PC-9 (cell line): ENCODE measurements at regions not wholly inside any gene's neighbourhood (a gene's known extent, or its start where the extent isn't known, plus 50 kb on each side); places are given as distances from the start of the nearest gene placed in this dataset.

Source experiments
- BruUV-seq: library from RNA; stranded (reverse); fragments of 400-500 nt; replicated peaks from 2 replicates; lab custom pipeline; 2021; lab: Mats Ljungman, UMichigan
- CTCF ChIA-PET: fragments of 300-600 bp; sonication (Branson Sonifier 250); formaldehyde crosslinking; loops from one replicate; lab custom pipeline; 2022; ENCODE audit warnings: antibody characterized with exemption; lab: Charles Lee
- POLR2A ChIA-PET: fragments of 300-600 bp; sonication (Branson Sonifier 250); formaldehyde crosslinking; loops from one replicate; lab custom pipeline; 2022; ENCODE audit warnings: antibody characterized with exemption; ENCODE audit not compliant: unreplicated experiment; lab: Charles Lee
- DNase-seq, 2 experiments: peaks; one replicate each; pipeline versions ENCODE4 v3.0.0 to v3.0.0-alpha.2; 2015 to 2022; ENCODE audit warnings: mixed read lengths in 1 of 2
- H2AFZ ChIP-seq: fragments of 200-600 bp; sonication (generic); 2 replicates; pipeline ENCODE4 v1.8.1; 2017; ENCODE audit warnings: antibody characterized with exemption
- H3F3A ChIP-seq: fragments of 200-600 bp; sonication (generic); 2 replicates; pipeline ENCODE4 v1.8.1; 2017; ENCODE audit warnings: antibody characterized with exemption, mild to moderate bottlenecking, low read depth; ENCODE audit not compliant: insufficient read depth
- H3K27ac ChIP-seq: fragments of 200-600 bp; sonication (generic); 2 replicates; pipeline ENCODE4 v1.6.1; 2016; ENCODE audit warnings: mixed run types
- H3K27me3 ChIP-seq: fragments of 200-600 bp; sonication (generic); 2 replicates; pipeline ENCODE4 v1.6.1; 2016; ENCODE audit warnings: low read depth, mixed run types; ENCODE audit not compliant: insufficient read depth
- H3K36me3 ChIP-seq: fragments of 200-600 bp; sonication (generic); 2 replicates; pipeline ENCODE4 v1.6.1; 2016; ENCODE audit warnings: low read depth, mixed run types
- H3K4me1 ChIP-seq: fragments of 200-600 bp; sonication (generic); replicated peaks from 2 replicates; pipeline ENCODE4 v1.6.1; 2016; ENCODE audit warnings: mixed run types; ENCODE audit not compliant: insufficient read depth
- H3K4me2 ChIP-seq: fragments of 200-600 bp; sonication (generic); 2 replicates; pipeline ENCODE4 v1.6.1; 2017; ENCODE audit warnings: mixed run types
- H3K4me3 ChIP-seq: fragments of 200-600 bp; sonication (generic); 2 replicates; pipeline ENCODE4 v1.6.1; 2016; ENCODE audit warnings: mixed run types
- H3K79me2 ChIP-seq: fragments of 200-600 bp; sonication (generic); 2 replicates; pipeline ENCODE4 v1.6.1; 2017; ENCODE audit warnings: low read depth, mixed run types
- H3K9me2 ChIP-seq: fragments of 200-600 bp; sonication (generic); 2 replicates; pipeline ENCODE4 v1.8.1; 2017; ENCODE audit warnings: mild to moderate bottlenecking; ENCODE audit not compliant: insufficient read depth
- H3K9me3 ChIP-seq: fragments of 200-600 bp; sonication (generic); 2 replicates; pipeline ENCODE4 v1.8.1; 2016; ENCODE audit warnings: low read depth; ENCODE audit not compliant: insufficient read depth
- H4K20me1 ChIP-seq: fragments of 200-600 bp; sonication (generic); 2 replicates; pipeline ENCODE4 v1.8.1; 2017; ENCODE audit not compliant: insufficient read depth
- CTCF ChIP-seq: fragments of 200-600 bp; sonication (generic); conservative IDR thresholded peaks from 2 replicates; pipeline ENCODE4 v1.6.1; 2017; ENCODE audit warnings: mixed run types, antibody characterized with exemption, mild to moderate bottlenecking, moderate library complexity
- EZH2 ChIP-seq: fragments of 200-600 bp; sonication (generic); IDR thresholded peaks from 2 replicates; pipeline ENCODE4 v1.8.0; 2017; ENCODE audit warnings: antibody characterized with exemption, low read depth
- intact Hi-C: fragments of 100-400 bp; cut with micrococcal nuclease; formaldehyde crosslinking; loops from one replicate; pipeline ENCODE4 v1.10.0; 2022; ENCODE audit not compliant: unreplicated experiment

GRCh38 chr4:33072298-33073089, 2352.3 kb downstream of the PCDH7 start:
- no peak for DNase-seq
- intact Hi-C loops: no loop called here
- CTCF ChIA-PET: no interaction called here
- no peak overlapping the region for H3K4me2 ChIP-seq
- H2AFZ ChIP-seq: no peak overlapping the region
- H3K9me3 ChIP-seq: no peaks in the 10 kb centered on the region
- no peaks in the 10 kb centered on the region for H3K9me2 ChIP-seq
- H3K27me3 ChIP-seq: no peaks in the 10 kb centered on the region
- H3F3A ChIP-seq: no peaks in the 10 kb centered on the region
- H4K20me1 ChIP-seq: no peaks in the 10 kb centered on the region
- H3K36me3 ChIP-seq: no peaks in the 10 kb centered on the region
- H3K4me1 ChIP-seq: no peaks in the 10 kb centered on the region
- H3K79me2 ChIP-seq: no peaks in the 10 kb centered on the region
- no TSS peak for BruUV-seq
- POLR2A ChIA-PET: no interaction called here
- TF ChIP-seq EZH2 (no peak), CTCF (no peak)
- H3K4me3 ChIP-seq: no peak overlapping the region
- H3K27ac ChIP-seq: no peak overlapping the region

GRCh38 chr4:33073811-33074210, 2353.6 kb downstream of the PCDH7 start:
- Histone ChIP-seq H2AFZ (no peak overlapping the region), H3K27ac (no peak overlapping the region), H3K9me3 (no peaks in the 10 kb centered on the region), H3K79me2 (no peaks in the 10 kb centered on the region), H3F3A (no peaks in the 10 kb centered on the region), H3K9me2 (no peaks in the 10 kb centered on the region), H4K20me1 (no peaks in the 10 kb centered on the region), H3K4me3 (no peak overlapping the region), H3K27me3 (no peaks in the 10 kb centered on the region), H3K4me1 (no peaks in the 10 kb centered on the region), H3K36me3 (no peaks in the 10 kb centered on the region), H3K4me2 (no peak overlapping the region)
- BruUV-seq: no TSS peak
- no peak for TF ChIP-seq EZH2
- no peak for TF ChIP-seq CTCF
- POLR2A ChIA-PET: no interaction called here
- CTCF ChIA-PET: no interaction called here
- no peak for DNase-seq
- intact Hi-C loops: no loop called here

DNA sequence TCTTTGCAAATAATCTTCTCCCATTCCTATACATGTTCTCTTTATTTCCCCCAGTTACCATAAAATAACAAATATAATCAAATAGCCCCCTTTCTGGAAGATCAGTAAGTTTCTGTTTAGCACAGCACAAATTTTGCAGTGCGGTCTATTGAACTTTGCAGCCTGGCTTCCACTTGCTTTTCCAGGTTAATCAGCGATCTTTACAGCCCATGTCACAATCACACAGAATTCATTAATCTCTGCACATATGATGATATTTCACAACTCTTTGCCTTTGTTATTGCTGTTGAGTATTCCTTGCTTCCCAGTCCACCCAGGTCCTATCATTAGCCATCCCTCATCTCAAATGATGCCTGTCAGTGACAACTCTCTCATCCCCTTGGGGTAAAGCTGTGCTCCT, 2358.0 kb downstream of the PCDH7 start:
- no peaks in the 10 kb centered on the region for H3F3A ChIP-seq
- TF ChIP-seq EZH2 (no peak), CTCF (no peak)
- no peaks in the 10 kb centered on the region for H4K20me1 ChIP-seq
- H3K36me3 ChIP-seq: no peaks in the 10 kb centered on the region
- no peak overlapping the region for H3K4me3 ChIP-seq
- BruUV-seq: no TSS peak
- CTCF ChIA-PET: no interaction called here
- no peaks in the 10 kb centered on the region for H3K9me2 ChIP-seq
- no peaks in the 10 kb centered on the region for H3K79me2 ChIP-seq
- no peak for DNase-seq
- intact Hi-C loops: no loop called here
- POLR2A ChIA-PET: no interaction called here
- no peaks in the 10 kb centered on the region for H3K4me1 ChIP-seq
- no peak overlapping the region for H3K4me2 ChIP-seq
- no peak overlapping the region for H2AFZ ChIP-seq
- H3K27ac ChIP-seq: no peak overlapping the region
- no peaks in the 10 kb centered on the region for H3K27me3 ChIP-seq
- no peaks in the 10 kb centered on the region for H3K9me3 ChIP-seq
